OCI-LY3 (cell line): ENCODE measurements at regions not wholly inside any gene's neighbourhood (a gene's known extent, or its start where the extent isn't known, plus 50 kb on each side); places are given as distances from the start of the nearest gene placed in this dataset.

Source experiments
- EZH2phosphoT487 ChIP-seq: fragments of 200-600 bp; shearing (Covaris generic); IDR thresholded peaks from 2 replicates; pipeline ENCODE4 v1.6.1; 2018; ENCODE audit warnings: antibody characterized with exemption, mixed run types, low read depth
- TF ChIP-seq, protein P1 (sequence below): fragments of 200-600, 300-600 bp; sonication (generic); IDR thresholded peaks from 2 replicates; pipeline ENCODE4 v1.5.1; 2014; ENCODE audit warnings: antibody characterized with exemption, low read length, low read depth

DNA sequence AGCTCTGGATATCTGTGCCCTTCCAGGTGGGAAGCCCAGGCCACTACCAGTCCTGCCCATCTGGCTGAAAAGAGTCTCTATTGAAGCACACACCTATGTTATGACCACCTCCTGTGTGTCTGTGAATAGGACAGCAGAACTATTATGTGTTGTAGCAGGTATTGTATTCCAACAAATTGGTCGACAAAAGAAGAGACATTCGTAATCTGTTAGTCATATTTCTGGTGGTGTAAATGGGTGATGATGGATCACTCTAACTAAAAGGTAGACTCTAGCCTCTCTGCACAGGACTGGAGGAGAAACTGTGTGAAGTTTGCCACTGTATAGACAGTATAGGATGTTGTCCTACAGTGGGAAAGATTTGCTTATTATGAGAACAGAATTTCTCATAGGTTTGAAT is 416.1 kb downstream of the TMEM38B start:
- TF ChIP-seq, protein P1, sequence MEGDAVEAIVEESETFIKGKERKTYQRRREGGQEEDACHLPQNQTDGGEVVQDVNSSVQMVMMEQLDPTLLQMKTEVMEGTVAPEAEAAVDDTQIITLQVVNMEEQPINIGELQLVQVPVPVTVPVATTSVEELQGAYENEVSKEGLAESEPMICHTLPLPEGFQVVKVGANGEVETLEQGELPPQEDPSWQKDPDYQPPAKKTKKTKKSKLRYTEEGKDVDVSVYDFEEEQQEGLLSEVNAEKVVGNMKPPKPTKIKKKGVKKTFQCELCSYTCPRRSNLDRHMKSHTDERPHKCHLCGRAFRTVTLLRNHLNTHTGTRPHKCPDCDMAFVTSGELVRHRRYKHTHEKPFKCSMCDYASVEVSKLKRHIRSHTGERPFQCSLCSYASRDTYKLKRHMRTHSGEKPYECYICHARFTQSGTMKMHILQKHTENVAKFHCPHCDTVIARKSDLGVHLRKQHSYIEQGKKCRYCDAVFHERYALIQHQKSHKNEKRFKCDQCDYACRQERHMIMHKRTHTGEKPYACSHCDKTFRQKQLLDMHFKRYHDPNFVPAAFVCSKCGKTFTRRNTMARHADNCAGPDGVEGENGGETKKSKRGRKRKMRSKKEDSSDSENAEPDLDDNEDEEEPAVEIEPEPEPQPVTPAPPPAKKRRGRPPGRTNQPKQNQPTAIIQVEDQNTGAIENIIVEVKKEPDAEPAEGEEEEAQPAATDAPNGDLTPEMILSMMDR: no peak
- TF ChIP-seq EZH2phosphoT487: no peak
